Right lung (tissue), 2 donors: ENCODE measurements at regions not wholly inside any gene's neighbourhood (a gene's known extent, or its start where the extent isn't known, plus 50 kb on each side); places are given as distances from the start of the nearest gene placed in this dataset.
"Not testable (repeated sequence)": the region's sequence is repeated elsewhere in the genome, so short reads cannot be mapped to it uniquely, and the experiment has no call there.

Experiments
- DNase-seq, 2 donors: peaks; one replicate each; pipeline ENCODE4 v3.0.0-alpha.2; 2013

- no peak for DNase-seq
These were observed 166.3 kb upstream of the FOXF1 start for GRCh38 chr16:86343796-86344585.

GRCh38 chr16:86344586-86344871 lies 165.8 kb upstream of the FOXF1 start:
- DNase-seq, result no peak

- DNase-seq, result no peak
These were observed 165.4 kb upstream of the FOXF1 start for GRCh38 chr16:86344881-86345280.

- DNase-seq, result no peak
These were observed 164.8 kb upstream of the FOXF1 start for GRCh38 chr16:86345516-86345915.

GRCh38 chr16:86346034-86346433 lies 164.3 kb upstream of the FOXF1 start:
- no peak for DNase-seq

GRCh38 chr16:86347090-86347489 lies 163.2 kb upstream of the FOXF1 start:
- no peak for DNase-seq

- no peak for DNase-seq
These were observed 162.3 kb upstream of the FOXF1 start for GRCh38 chr16:86347916-86348555.

- DNase-seq, result no peak
These were observed 160.9 kb upstream of the FOXF1 start for GRCh38 chr16:86349338-86349900.

- DNase-seq, result no peak
These were observed 160.0 kb upstream of the FOXF1 start for GRCh38 chr16:86350289-86350688.

- DNase-seq, result no peak
These were observed 159.1 kb upstream of the FOXF1 start for GRCh38 chr16:86351041-86351784.

GRCh38 chr16:86351785-86352139 lies 158.6 kb upstream of the FOXF1 start:
- not testable (repeated sequence) for DNase-seq

GRCh38 chr16:86353148-86353547 lies 157.2 kb upstream of the FOXF1 start:
- DNase-seq, result no peak

GRCh38 chr16:86353948-86354347 lies 156.4 kb upstream of the FOXF1 start:
- DNase-seq, result no peak

- no peak for DNase-seq
These were observed 155.4 kb upstream of the FOXF1 start for GRCh38 chr16:86354641-86355513.

- no peak for DNase-seq
These were observed 154.8 kb upstream of the FOXF1 start for GRCh38 chr16:86355531-86355930.

- no peak for DNase-seq
These were observed 154.4 kb upstream of the FOXF1 start for GRCh38 chr16:86355951-86356350.

- DNase-seq, result no peak
These were observed 153.5 kb upstream of the FOXF1 start for GRCh38 chr16:86356804-86357203.

- DNase-seq, result no peak
These were observed 153.0 kb upstream of the FOXF1 start for GRCh38 chr16:86357303-86357702.

- DNase-seq, result no peak
These were observed 152.4 kb upstream of the FOXF1 start for GRCh38 chr16:86357950-86358349.

- DNase-seq, result no peak
These were observed 150.8 kb upstream of the FOXF1 start for GRCh38 chr16:86359571-86359970.

GRCh38 chr16:86362155-86362849 lies 148.0 kb upstream of the FOXF1 start:
- no peak for DNase-seq
